ENCODE measurements at regions not wholly inside any gene's neighbourhood (a gene's known extent, or its start where the extent isn't known, plus 50 kb on each side); places are given as distances from the start of the nearest gene placed in this dataset.

DNA sequence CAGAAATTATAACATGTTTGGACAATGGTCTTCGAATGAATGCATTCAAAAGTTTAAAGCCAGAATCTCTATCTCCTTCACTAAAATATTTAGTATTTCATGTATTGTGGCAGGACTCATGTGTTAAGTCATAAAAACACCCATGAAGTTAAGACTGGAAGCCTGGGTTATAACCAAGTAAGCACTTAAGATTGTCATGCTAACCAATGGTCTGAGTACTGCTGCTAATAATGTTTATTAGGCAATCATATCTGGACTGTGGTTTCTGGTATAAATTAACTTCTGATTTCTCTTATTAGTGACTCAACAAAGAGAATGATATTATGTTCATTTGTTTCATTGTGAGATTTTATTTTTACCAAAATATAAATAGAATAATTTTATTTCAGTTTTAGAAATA, 297.9 kb upstream of the EDIL3 start:
- H3K36me3 ChIP-seq (ENCODE audit: control insufficient read depth in 2 of 2, extremely low read depth in 1 of 2, insufficient read depth in 2 of 2, low read length in 2 of 2) = no peaks in the 10 kb centered on the region
- H3K4me1 ChIP-seq (ENCODE audit: control insufficient read depth, extremely low read depth, insufficient read depth, low read length) = no peaks in the 10 kb centered on the region
- H3K79me2 ChIP-seq (ENCODE audit: control insufficient read depth, insufficient read depth, low read length) = no peaks in the 10 kb centered on the region
- H4K20me1 ChIP-seq (ENCODE audit: control insufficient read depth, extremely low read depth, insufficient read depth, low read length) = no peaks in the 10 kb centered on the region
- TF ChIP-seq CTCF (optimal IDR thresholded peaks at IDR 0.05 in 1 of 3, IDR thresholded peaks at IDR 0.05 in 1 of 3, conservative IDR thresholded peaks at IDR 0.05 in 1 of 3; ENCODE audit: extremely low read depth in 1 of 3, insufficient read depth in 2 of 3, low read length in 3 of 3) = no peak
- no peak for TF ChIP-seq EZH2 (IDR thresholded peaks at IDR 0.05; ENCODE audit: low read length)
- H3K27ac ChIP-seq (ENCODE audit: control insufficient read depth, insufficient read depth, low read length) = no peak overlapping the region
- H3K27me3 ChIP-seq (ENCODE audit: control insufficient read depth, extremely low read depth, insufficient read depth, low read length) = no peaks in the 10 kb centered on the region
- no peaks in the 10 kb centered on the region for H3K9me3 ChIP-seq (ENCODE audit: control insufficient read depth, low read depth, low read length)
- H3K4me3 ChIP-seq (ENCODE audit: control insufficient read depth in 2 of 3, extremely low read depth in 1 of 3, insufficient read depth in 2 of 3, low read depth in 1 of 3, low read length in 3 of 3) = no peak overlapping the region
- no peaks in the 10 kb centered on the region for H3K9me1 ChIP-seq (ENCODE audit: control insufficient read depth, extremely low read depth, insufficient read depth, low read length)
- no peak overlapping the region for H3K4me2 ChIP-seq (ENCODE audit: control insufficient read depth, extremely low read depth, insufficient read depth, low read depth, low read length)
- no peak overlapping the region for H2AFZ ChIP-seq (ENCODE audit: control insufficient read depth, low read length)
- FAIRE-seq (no peak), DNase-seq (ENCODE audit: low read depth, low spot score) (no peak)
- dilution Hi-C loops (cut with MboI; ENCODE audit: extremely low pct_ligation_motif_present, low sequenced_read_pairs) = no loop called here
- H3K9ac ChIP-seq (ENCODE audit: control insufficient read depth, extremely low read depth, insufficient read depth, low read length) = no peak overlapping the region

GRCh38 chr5:84680908-84681307, 296.2 kb upstream of the EDIL3 start:
- no peak for FAIRE-seq
- Histone ChIP-seq H4K20me1 (ENCODE audit: control insufficient read depth, extremely low read depth, insufficient read depth, low read length) (no peaks in the 10 kb centered on the region), H2AFZ (ENCODE audit: control insufficient read depth, low read length) (no peak overlapping the region)

More at GRCh38 chr5:84680908-84681307, 296.2 kb upstream of the EDIL3 start:
- no peak for TF ChIP-seq EZH2 (IDR thresholded peaks at IDR 0.05; ENCODE audit: low read length)
- no peak for TF ChIP-seq CTCF (optimal IDR thresholded peaks at IDR 0.05 in 1 of 3, IDR thresholded peaks at IDR 0.05 in 1 of 3, conservative IDR thresholded peaks at IDR 0.05 in 1 of 3; ENCODE audit: extremely low read depth in 1 of 3, insufficient read depth in 2 of 3, low read length in 3 of 3)
- Histone ChIP-seq H3K27ac (ENCODE audit: control insufficient read depth, insufficient read depth, low read length) (no peak overlapping the region), H3K79me2 (ENCODE audit: control insufficient read depth, insufficient read depth, low read length) (no peaks in the 10 kb centered on the region), H3K9me3 (ENCODE audit: control insufficient read depth, low read depth, low read length) (no peaks in the 10 kb centered on the region), H3K9me1 (ENCODE audit: control insufficient read depth, extremely low read depth, insufficient read depth, low read length) (no peaks in the 10 kb centered on the region), H3K27me3 (ENCODE audit: control insufficient read depth, extremely low read depth, insufficient read depth, low read length) (no peaks in the 10 kb centered on the region), H3K9ac (ENCODE audit: control insufficient read depth, extremely low read depth, insufficient read depth, low read length) (no peak overlapping the region), H3K4me1 (ENCODE audit: control insufficient read depth, extremely low read depth, insufficient read depth, low read length) (no peaks in the 10 kb centered on the region), H3K36me3 (ENCODE audit: control insufficient read depth in 2 of 2, extremely low read depth in 1 of 2, insufficient read depth in 2 of 2, low read length in 2 of 2) (no peaks in the 10 kb centered on the region), H3K4me3 (ENCODE audit: control insufficient read depth in 2 of 3, extremely low read depth in 1 of 3, insufficient read depth in 2 of 3, low read depth in 1 of 3, low read length in 3 of 3) (no peak overlapping the region), H3K4me2 (ENCODE audit: control insufficient read depth, extremely low read depth, insufficient read depth, low read depth, low read length) (no peak overlapping the region)
- dilution Hi-C loops (cut with MboI; ENCODE audit: extremely low pct_ligation_motif_present, low sequenced_read_pairs) = no loop called here
- DNase-seq (ENCODE audit: low read depth, low spot score) = no peak
